PC-3 (cell line): ENCODE measurements at regions not wholly inside any gene's neighbourhood (a gene's known extent, or its start where the extent isn't known, plus 50 kb on each side); places are given as distances from the start of the nearest gene placed in this dataset.

Experiments
- CTCF ChIP-seq: fragments of 300-600 bp; sonication (generic); conservative IDR thresholded peaks from 2 replicates; pipeline ENCODE4 v1.5.1; 2017; ENCODE audit warnings: antibody characterized with exemption, low read depth, mild to moderate bottlenecking, low read length
- EZH2 ChIP-seq: fragments of 300-600 bp; sonication (generic); IDR thresholded peaks from one replicate; pipeline ENCODE4 v1.6.1; 2017; ENCODE audit warnings: antibody characterized with exemption, mild to moderate bottlenecking, low read length; ENCODE audit not compliant: unreplicated experiment

DNA sequence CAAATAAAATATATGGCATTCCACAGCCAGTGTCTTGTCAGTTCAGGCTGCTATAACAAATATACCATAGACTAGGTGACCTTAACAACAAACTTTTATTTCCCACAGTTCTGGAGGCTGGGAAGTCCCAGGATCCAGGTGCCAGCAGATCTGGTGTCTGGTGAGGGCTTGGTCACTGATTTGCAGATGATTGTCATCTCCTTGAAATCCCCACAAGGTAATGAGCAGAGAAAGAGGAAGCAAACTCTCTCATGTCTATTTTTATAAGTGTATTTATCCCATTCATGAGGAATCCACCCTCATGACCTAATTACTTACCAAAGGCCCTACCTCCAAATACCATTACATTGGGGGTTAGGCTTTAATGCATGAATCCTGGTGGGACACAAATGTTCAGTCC, 663.2 kb downstream of the TLR4 start:
- no peak for TF ChIP-seq CTCF
- no peak for TF ChIP-seq EZH2
